Spleen (tissue), 7 donors: ENCODE measurements at regions not wholly inside any gene's neighbourhood (a gene's known extent, or its start where the extent isn't known, plus 50 kb on each side); places are given as distances from the start of the nearest gene placed in this dataset.

Experiments used
- POLR2A ChIP-seq, 3 donors: fragments of 450-650 bp; IDR thresholded peaks; one replicate each; pipeline ENCODE4 v1.5.1; 2017; ENCODE audit warnings: antibody characterized with exemption in 3 of 3, mild to moderate bottlenecking in 1 of 3
- TF ChIP-seq, protein P1 (sequence below), 11 experiments: fragments of 200-600 bp in 7 of 11; fragments of 450-650 bp in 4 of 11; sonication (generic) in 4 of 11; IDR thresholded peaks in 8 of 11; conservative IDR thresholded peaks in 3 of 11; 1 replicate in 7 of 11; 2 replicates in 4 of 11; pipeline versions ENCODE4 v1.4.0 to v1.8.0; 2016 to 2021; ENCODE audit warnings: antibody characterized with exemption in 11 of 11, inconsistent platforms in 4 of 11, mild to moderate bottlenecking in 1 of 11
- donor health status: DM: no; HTN: no; CAD: no; lungs with moderate emphysema.
- donor health status: DM: no; HTN: no; CAD: no.
- donor health status: DM: no; HTN: no; CAD: no.

DNA sequence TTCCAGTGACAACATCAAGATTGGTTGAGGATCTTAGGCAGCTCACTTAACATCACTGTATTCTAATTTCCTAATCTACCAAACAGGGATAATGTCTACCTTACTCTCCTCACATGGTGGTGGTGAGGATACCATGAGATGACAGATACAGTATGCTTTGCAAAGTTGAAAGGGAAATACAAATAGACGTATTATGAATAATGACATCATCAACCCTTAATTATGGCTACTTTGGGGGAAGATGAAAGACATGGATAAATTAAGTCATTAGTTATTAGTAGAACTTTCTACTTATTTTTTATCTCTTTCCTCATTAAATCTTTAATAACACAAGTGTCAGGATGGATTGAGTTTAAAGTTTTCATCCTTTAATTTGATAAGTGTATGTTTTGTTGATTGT lies 532.5 kb downstream of the KLF12 start:
- TF ChIP-seq, protein P1, sequence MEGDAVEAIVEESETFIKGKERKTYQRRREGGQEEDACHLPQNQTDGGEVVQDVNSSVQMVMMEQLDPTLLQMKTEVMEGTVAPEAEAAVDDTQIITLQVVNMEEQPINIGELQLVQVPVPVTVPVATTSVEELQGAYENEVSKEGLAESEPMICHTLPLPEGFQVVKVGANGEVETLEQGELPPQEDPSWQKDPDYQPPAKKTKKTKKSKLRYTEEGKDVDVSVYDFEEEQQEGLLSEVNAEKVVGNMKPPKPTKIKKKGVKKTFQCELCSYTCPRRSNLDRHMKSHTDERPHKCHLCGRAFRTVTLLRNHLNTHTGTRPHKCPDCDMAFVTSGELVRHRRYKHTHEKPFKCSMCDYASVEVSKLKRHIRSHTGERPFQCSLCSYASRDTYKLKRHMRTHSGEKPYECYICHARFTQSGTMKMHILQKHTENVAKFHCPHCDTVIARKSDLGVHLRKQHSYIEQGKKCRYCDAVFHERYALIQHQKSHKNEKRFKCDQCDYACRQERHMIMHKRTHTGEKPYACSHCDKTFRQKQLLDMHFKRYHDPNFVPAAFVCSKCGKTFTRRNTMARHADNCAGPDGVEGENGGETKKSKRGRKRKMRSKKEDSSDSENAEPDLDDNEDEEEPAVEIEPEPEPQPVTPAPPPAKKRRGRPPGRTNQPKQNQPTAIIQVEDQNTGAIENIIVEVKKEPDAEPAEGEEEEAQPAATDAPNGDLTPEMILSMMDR (IDR thresholded peaks at IDR 0.05 in 8 of 11, conservative IDR thresholded peaks at IDR 0.05 in 3 of 11): no peak
- no peak for TF ChIP-seq POLR2A (IDR thresholded peaks at IDR 0.05)
